ENCODE measurements at regions not wholly inside any gene's neighbourhood (a gene's known extent, or its start where the extent isn't known, plus 50 kb on each side); places are given as distances from the start of the nearest gene placed in this dataset.

DNA sequence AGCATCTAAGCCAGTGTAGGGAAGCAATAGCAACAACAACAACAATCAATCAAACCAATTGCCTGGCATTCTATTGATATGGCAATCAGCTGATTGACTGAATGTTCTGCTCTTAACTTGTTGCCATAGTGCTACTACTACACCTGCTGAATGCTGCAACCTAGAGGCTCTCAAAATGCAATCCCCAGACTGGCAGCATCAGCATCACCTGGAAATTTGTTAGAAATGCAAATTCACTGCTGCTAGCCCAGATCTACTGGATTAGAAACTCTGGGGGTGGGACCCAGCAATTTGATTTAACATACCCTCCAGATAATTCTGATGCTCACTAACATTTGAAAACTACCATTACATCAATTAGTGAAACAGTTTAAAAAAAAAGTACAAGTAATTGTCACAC lies 363.6 kb downstream of the SNAPC1 start:
- TF ChIP-seq, protein P1, sequence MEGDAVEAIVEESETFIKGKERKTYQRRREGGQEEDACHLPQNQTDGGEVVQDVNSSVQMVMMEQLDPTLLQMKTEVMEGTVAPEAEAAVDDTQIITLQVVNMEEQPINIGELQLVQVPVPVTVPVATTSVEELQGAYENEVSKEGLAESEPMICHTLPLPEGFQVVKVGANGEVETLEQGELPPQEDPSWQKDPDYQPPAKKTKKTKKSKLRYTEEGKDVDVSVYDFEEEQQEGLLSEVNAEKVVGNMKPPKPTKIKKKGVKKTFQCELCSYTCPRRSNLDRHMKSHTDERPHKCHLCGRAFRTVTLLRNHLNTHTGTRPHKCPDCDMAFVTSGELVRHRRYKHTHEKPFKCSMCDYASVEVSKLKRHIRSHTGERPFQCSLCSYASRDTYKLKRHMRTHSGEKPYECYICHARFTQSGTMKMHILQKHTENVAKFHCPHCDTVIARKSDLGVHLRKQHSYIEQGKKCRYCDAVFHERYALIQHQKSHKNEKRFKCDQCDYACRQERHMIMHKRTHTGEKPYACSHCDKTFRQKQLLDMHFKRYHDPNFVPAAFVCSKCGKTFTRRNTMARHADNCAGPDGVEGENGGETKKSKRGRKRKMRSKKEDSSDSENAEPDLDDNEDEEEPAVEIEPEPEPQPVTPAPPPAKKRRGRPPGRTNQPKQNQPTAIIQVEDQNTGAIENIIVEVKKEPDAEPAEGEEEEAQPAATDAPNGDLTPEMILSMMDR (IDR thresholded peaks at IDR 0.05; ENCODE audit: low read depth, low read length, missing input control): no peak
- TF ChIP-seq RAD21 (IDR thresholded peaks at IDR 0.05) (no peak), TAF1 (conservative IDR thresholded peaks at IDR 0.05) (no peak), JUND (IDR thresholded peaks at IDR 0.05) (no peak), RXRA (IDR thresholded peaks at IDR 0.05) (no peak), YY1 (IDR thresholded peaks at IDR 0.05) (no peak)
- TF ChIP-seq, protein P2, sequence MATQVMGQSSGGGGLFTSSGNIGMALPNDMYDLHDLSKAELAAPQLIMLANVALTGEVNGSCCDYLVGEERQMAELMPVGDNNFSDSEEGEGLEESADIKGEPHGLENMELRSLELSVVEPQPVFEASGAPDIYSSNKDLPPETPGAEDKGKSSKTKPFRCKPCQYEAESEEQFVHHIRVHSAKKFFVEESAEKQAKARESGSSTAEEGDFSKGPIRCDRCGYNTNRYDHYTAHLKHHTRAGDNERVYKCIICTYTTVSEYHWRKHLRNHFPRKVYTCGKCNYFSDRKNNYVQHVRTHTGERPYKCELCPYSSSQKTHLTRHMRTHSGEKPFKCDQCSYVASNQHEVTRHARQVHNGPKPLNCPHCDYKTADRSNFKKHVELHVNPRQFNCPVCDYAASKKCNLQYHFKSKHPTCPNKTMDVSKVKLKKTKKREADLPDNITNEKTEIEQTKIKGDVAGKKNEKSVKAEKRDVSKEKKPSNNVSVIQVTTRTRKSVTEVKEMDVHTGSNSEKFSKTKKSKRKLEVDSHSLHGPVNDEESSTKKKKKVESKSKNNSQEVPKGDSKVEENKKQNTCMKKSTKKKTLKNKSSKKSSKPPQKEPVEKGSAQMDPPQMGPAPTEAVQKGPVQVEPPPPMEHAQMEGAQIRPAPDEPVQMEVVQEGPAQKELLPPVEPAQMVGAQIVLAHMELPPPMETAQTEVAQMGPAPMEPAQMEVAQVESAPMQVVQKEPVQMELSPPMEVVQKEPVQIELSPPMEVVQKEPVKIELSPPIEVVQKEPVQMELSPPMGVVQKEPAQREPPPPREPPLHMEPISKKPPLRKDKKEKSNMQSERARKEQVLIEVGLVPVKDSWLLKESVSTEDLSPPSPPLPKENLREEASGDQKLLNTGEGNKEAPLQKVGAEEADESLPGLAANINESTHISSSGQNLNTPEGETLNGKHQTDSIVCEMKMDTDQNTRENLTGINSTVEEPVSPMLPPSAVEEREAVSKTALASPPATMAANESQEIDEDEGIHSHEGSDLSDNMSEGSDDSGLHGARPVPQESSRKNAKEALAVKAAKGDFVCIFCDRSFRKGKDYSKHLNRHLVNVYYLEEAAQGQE (IDR thresholded peaks at IDR 0.05): no peak
